Aorta (tissue), 5 donors: ENCODE measurements at regions not wholly inside any gene's neighbourhood (a gene's known extent, or its start where the extent isn't known, plus 50 kb on each side); places are given as distances from the start of the nearest gene placed in this dataset.
"Not testable (repeated sequence)": the region's sequence is repeated elsewhere in the genome, so short reads cannot be mapped to it uniquely, and the experiment has no call there.

ENCODE experiments used
- ATAC-seq: fragments of 200-7000 bp; cut with Tn5 transposase; one replicate; pipeline ENCODE4 v1.9.1; 2022; ENCODE audit warnings: moderate library complexity; ENCODE audit not compliant: low FRiP score
- DNase-seq, 2 donors: peaks; one replicate each; pipeline ENCODE4 v3.0.0-alpha.2; 2020
- H3K27ac ChIP-seq, 2 donors: one replicate each; pipeline ENCODE4 v1.5.1; 2013; ENCODE audit warnings: low read length in 2 of 2, mild to moderate bottlenecking in 2 of 2, moderate library complexity in 2 of 2, control low read depth in 1 of 2, inconsistent platforms in 1 of 2, low read depth in 1 of 2
- H3K27me3 ChIP-seq, 2 donors: one replicate each; pipeline ENCODE4 v1.6.1; 2013; ENCODE audit warnings: control low read depth in 1 of 2, low read length in 1 of 2, mild to moderate bottlenecking in 1 of 2, moderate library complexity in 1 of 2; ENCODE audit not compliant: insufficient read depth in 2 of 2, control insufficient read depth in 1 of 2
- H3K36me3 ChIP-seq, 2 donors: one replicate each; pipeline ENCODE4 v1.6.1; 2013; ENCODE audit warnings: control low read depth in 1 of 2, low read length in 1 of 2, mild to moderate bottlenecking in 1 of 2; ENCODE audit not compliant: insufficient read depth in 2 of 2, control insufficient read depth in 1 of 2
- H3K4me1 ChIP-seq, 2 donors: one replicate each; pipeline ENCODE4 v1.6.1; 2013; ENCODE audit warnings: low read length in 2 of 2, control low read depth in 1 of 2, mild to moderate bottlenecking in 1 of 2, moderate library complexity in 1 of 2; ENCODE audit not compliant: insufficient read depth in 2 of 2, control insufficient read depth in 1 of 2
- H3K4me3 ChIP-seq, 2 donors: one replicate each; pipeline ENCODE4 v1.5.1; 2013; ENCODE audit warnings: low read length in 2 of 2, control low read depth in 1 of 2, mild to moderate bottlenecking in 1 of 2
- H3K9me3 ChIP-seq: one replicate; pipeline ENCODE4 v1.6.1; 2013; ENCODE audit warnings: mild to moderate bottlenecking, low read length; ENCODE audit not compliant: control insufficient read depth
- WGBS, 2 donors: extraction: QIAGEN DNeasy Blood & Tissue Kit; methylation state at CpG; one replicate each; pipeline ENCODE4 v1.1.7; 2013; 5-methylcytosine and 5-hydroxymethylcytosine counted together
- intact Hi-C, 2 donors: fragments of 100-400 bp; cut with DNase I; formaldehyde crosslinking; loops; one replicate each; pipeline versions ENCODE4 v1.14.2 to v1.15.0; 2022
- donor health status: healthy with polysubstance abuse.
- donor health status: Bipolar disorder and iron deficiency.
- donor health status: DM: no; HTN: no; CAD: no.
- donor health status: DM: no; HTN: no; CAD: no.
- donor health status: DM: yes; HTN: yes; CAD: no.

- peaks cover 1% of the 10 kb centered on the region for H3K9me3 ChIP-seq
- DNase-seq = no peak
- intact Hi-C loops = no loop called here
- no peak for ATAC-seq
- H3K36me3 ChIP-seq = no peaks in the 10 kb centered on the region
- 60 to 72% methylated on average over 2 of the region's 2 CpGs for WGBS, 2 donors
- H3K4me3 ChIP-seq = no peak overlapping the region
- H3K4me1 ChIP-seq = no peaks in the 10 kb centered on the region
- H3K27me3 ChIP-seq = no peaks in the 10 kb centered on the region
- H3K27ac ChIP-seq = no peak overlapping the region
Measured at GRCh38 chr1:82141390-82141789, 340.7 kb downstream of the ADGRL2 start.

- peaks cover 1% of the 10 kb centered on the region for H3K9me3 ChIP-seq
- no peak overlapping the region for H3K4me3 ChIP-seq
- ATAC-seq = no peak
- intact Hi-C loops = no loop called here
- DNase-seq = no peak
- H3K4me1 ChIP-seq = no peaks in the 10 kb centered on the region
- H3K27ac ChIP-seq = no peak overlapping the region
- 91 to 94% methylated on average over 8 of the region's 8 CpGs for WGBS, 2 donors
- no peaks in the 10 kb centered on the region for H3K36me3 ChIP-seq
- no peaks in the 10 kb centered on the region for H3K27me3 ChIP-seq
Measured at GRCh38 chr1:82139751-82140468, 339.2 kb downstream of the ADGRL2 start.

- ATAC-seq, H3K4me3 ChIP-seq, H3K27me3 ChIP-seq, intact Hi-C loops, H3K27ac ChIP-seq, H3K9me3 ChIP-seq, DNase-seq, H3K4me1 ChIP-seq, H3K36me3 ChIP-seq: not testable (repeated sequence)
- 91 to 93% methylated on average over 19 to 20 of the region's 20 CpGs for WGBS, 2 donors
Measured at GRCh38 chr1:82136351-82136750, 335.6 kb downstream of the ADGRL2 start.

- 85 to 86% methylated on average over 1 of the region's 1 CpG for WGBS, 2 donors
Measured at GRCh38 chr1:82125866-82126265, 325.1 kb downstream of the ADGRL2 start.

GRCh38 chr1:82125119-82125518 is 324.4 kb downstream of the ADGRL2 start:
- H3K36me3 ChIP-seq = no peaks in the 10 kb centered on the region
- DNase-seq (no peak), ATAC-seq (no peak)
- no peak overlapping the region for H3K27ac ChIP-seq
- 93 to 96% methylated on average over 3 of the region's 3 CpGs for WGBS, 2 donors
- no peaks in the 10 kb centered on the region for H3K27me3 ChIP-seq
- intact Hi-C loops = no loop called here
- no peaks in the 10 kb centered on the region for H3K9me3 ChIP-seq
- H3K4me1 ChIP-seq = no peaks in the 10 kb centered on the region
- H3K4me3 ChIP-seq = no peak overlapping the region

More at GRCh38 chr1:82125866-82126265, 325.1 kb downstream of the ADGRL2 start:
- DNase-seq (no peak), ATAC-seq (no peak)
- H3K36me3 ChIP-seq = no peaks in the 10 kb centered on the region
- intact Hi-C loops = no loop called here
- no peaks in the 10 kb centered on the region for H3K4me1 ChIP-seq
- H3K4me3 ChIP-seq = no peak overlapping the region
- no peaks in the 10 kb centered on the region for H3K27me3 ChIP-seq
- H3K9me3 ChIP-seq = no peaks in the 10 kb centered on the region
- H3K27ac ChIP-seq = no peak overlapping the region

- Histone ChIP-seq H3K4me3 (no peak overlapping the region), H3K27me3 (no peaks in the 10 kb centered on the region), H3K36me3 (no peaks in the 10 kb centered on the region), H3K9me3 (no peaks in the 10 kb centered on the region), H3K4me1 (no peaks in the 10 kb centered on the region), H3K27ac (no peak overlapping the region)
- intact Hi-C loops = no loop called here
- no peak for DNase-seq
- 86 to 96% methylated on average over 2 of the region's 2 CpGs for WGBS, 2 donors
- ATAC-seq = no peak
Measured at GRCh38 chr1:82121421-82121820, 320.7 kb downstream of the ADGRL2 start.

GRCh38 chr1:82116105-82116504 is 315.4 kb downstream of the ADGRL2 start:
- H3K27ac ChIP-seq = no peak overlapping the region
- no peak overlapping the region for H3K4me3 ChIP-seq
- 69 to 79% methylated on average over 7 of the region's 7 CpGs for WGBS, 2 donors
- intact Hi-C loops = no loop called here
- H3K9me3 ChIP-seq = no peaks in the 10 kb centered on the region
- no peaks in the 10 kb centered on the region for H3K4me1 ChIP-seq
- H3K36me3 ChIP-seq = no peaks in the 10 kb centered on the region
- no peak for ATAC-seq
- no peak for DNase-seq
- no peaks in the 10 kb centered on the region for H3K27me3 ChIP-seq

GRCh38 chr1:82114887-82115286 is 314.2 kb downstream of the ADGRL2 start:
- 89 to 94% methylated on average over 4 of the region's 4 CpGs for WGBS, 2 donors
- Histone ChIP-seq H3K9me3 (no peaks in the 10 kb centered on the region), H3K4me3 (no peak overlapping the region), H3K27me3 (no peaks in the 10 kb centered on the region), H3K4me1 (peaks cover 0 to 1% of the 10 kb centered on the region in 2 donors), H3K27ac (no peak overlapping the region), H3K36me3 (no peaks in the 10 kb centered on the region)
- intact Hi-C loops = no loop called here
- no peak for ATAC-seq
- DNase-seq = no peak
